Lung (tissue), 11 donors: ENCODE measurements at regions not wholly inside any gene's neighbourhood (a gene's known extent, or its start where the extent isn't known, plus 50 kb on each side); places are given as distances from the start of the nearest gene placed in this dataset.

ENCODE experiments used
- ATAC-seq: fragments of 200-7000 bp; cut with Tn5 transposase; one replicate; pipeline ENCODE4 v1.9.1; 2020; ENCODE audit warnings: moderate number of reproducible peaks; ENCODE audit not compliant: insufficient read depth, low FRiP score
- DNase-seq, 3 donors: peaks; one replicate each; pipeline ENCODE4 v3.0.0-alpha.2; 2013 to 2017
- H3K27ac ChIP-seq, 2 donors: one replicate each; pipeline ENCODE4 v1.5.1; 2013; ENCODE audit warnings: mild to moderate bottlenecking in 2 of 2, moderate library complexity in 2 of 2, control low read depth in 1 of 2, inconsistent platforms in 1 of 2, low read depth in 1 of 2, low read length in 1 of 2
- H3K27me3 ChIP-seq, 3 donors: one replicate each; pipeline ENCODE4 v1.5.1; 2013; ENCODE audit warnings: low read length in 2 of 3; ENCODE audit not compliant: control insufficient read depth in 3 of 3, insufficient read depth in 3 of 3
- H3K36me3 ChIP-seq, 4 donors: one replicate each; pipeline ENCODE4 v1.5.1; 2013; ENCODE audit warnings: low read length in 4 of 4, mild to moderate bottlenecking in 1 of 4, moderate library complexity in 1 of 4; ENCODE audit not compliant: control insufficient read depth in 4 of 4, insufficient read depth in 4 of 4
- H3K4me1 ChIP-seq, 5 donors: one replicate each; pipeline ENCODE4 v1.5.1; 2013; ENCODE audit warnings: low read length in 5 of 5, mild to moderate bottlenecking in 2 of 5, moderate library complexity in 1 of 5; ENCODE audit not compliant: control insufficient read depth in 5 of 5, insufficient read depth in 5 of 5
- H3K4me3 ChIP-seq: one replicate; pipeline ENCODE4 v1.5.1; 2013; ENCODE audit warnings: mild to moderate bottlenecking, control low read depth, moderate library complexity
- H3K9ac ChIP-seq, 2 donors: one replicate each; pipeline ENCODE4 v1.5.1; 2013; ENCODE audit warnings: low read length in 2 of 2, control low read depth in 1 of 2; ENCODE audit not compliant: insufficient read depth in 1 of 2
- H3K9me3 ChIP-seq, 4 donors: one replicate each; pipeline ENCODE4 v1.5.1; 2013; ENCODE audit warnings: low read length in 3 of 4, mild to moderate bottlenecking in 1 of 4, moderate library complexity in 1 of 4; ENCODE audit not compliant: control insufficient read depth in 4 of 4, insufficient read depth in 3 of 4
- CTCF ChIP-seq: IDR thresholded peaks from 2 replicates; pipeline ENCODE4 v1.5.1; 2012; ENCODE audit warnings: mild to moderate bottlenecking; ENCODE audit errors: control extremely low read depth, extremely low read depth
- WGBS, 2 donors: extraction: QIAGEN DNeasy Blood & Tissue Kit; methylation state at CpG; one replicate each; pipeline ENCODE4 v1.1.7; 2013; 5-methylcytosine and 5-hydroxymethylcytosine counted together
- donor health status: control.
- donor health status: control.
- donor health status: Bipolar disorder and iron deficiency.
- donor health status: healthy.
- donor health status: DM: yes; HTN: yes; CAD: no.

DNA sequence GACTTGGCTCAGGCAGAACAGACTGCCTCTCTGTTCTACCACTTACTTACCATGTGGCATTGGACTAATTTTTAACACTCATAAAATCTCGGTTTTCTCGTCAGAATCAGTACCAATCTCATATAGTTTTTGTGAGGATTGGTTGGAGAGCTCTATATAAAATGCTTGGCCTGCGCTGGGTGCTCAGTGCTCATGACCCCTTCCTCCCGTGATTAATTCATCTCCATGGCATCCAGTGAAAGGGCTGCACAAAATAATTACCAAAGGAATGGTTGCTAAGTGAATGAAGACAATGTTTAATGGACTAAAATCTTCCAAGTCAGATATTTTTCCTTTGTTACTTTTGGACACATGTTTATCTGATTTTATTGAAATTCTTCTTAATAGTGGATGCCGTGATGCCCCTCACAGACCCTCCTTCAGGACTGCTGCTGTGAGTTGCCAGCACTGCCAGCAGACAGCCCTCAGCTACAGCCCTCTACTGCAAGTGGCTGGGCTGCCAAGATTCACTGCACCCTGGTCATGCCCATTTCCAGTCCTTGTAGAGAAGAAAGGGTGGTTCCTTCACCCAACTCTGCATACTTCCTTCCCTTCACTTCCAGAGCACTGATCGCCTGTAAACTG is 436.5 kb downstream of the LMO4 start:
- TF ChIP-seq CTCF = no peak
- H3K9ac ChIP-seq = no peak overlapping the region
- no peaks in the 10 kb centered on the region for H3K36me3 ChIP-seq
- 87 to 88% methylated on average over 6 of the region's 6 CpGs for WGBS, 2 donors
- H3K27me3 ChIP-seq = no peaks in the 10 kb centered on the region
- no peak overlapping the region for H3K27ac ChIP-seq
- ATAC-seq (no peak), DNase-seq (no peak)
- H3K4me3 ChIP-seq = no peak overlapping the region
- H3K9me3 ChIP-seq = no peaks in the 10 kb centered on the region
- H3K4me1 ChIP-seq = peaks cover 0 to 4% (median 0%) of the 10 kb centered on the region in 5 donors

DNA sequence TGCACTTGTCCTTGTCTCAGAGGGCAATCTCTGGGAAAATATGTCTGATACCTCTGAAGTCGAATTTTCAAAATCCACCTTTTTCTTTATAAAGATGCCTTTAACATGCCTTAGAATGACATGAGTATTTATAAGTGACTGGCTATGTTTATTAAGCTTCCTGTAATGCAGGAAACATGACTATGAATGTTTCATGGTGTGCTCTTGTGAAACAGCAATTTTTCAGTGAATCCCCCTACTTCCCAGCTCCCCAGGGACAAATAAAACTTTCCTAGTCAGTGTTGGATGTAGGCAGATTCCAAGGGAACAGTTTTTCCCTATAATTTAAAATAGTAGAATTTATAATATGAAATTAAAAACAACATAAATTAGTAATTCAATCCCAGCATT is 437.0 kb downstream of the LMO4 start:
- 52 to 67% methylated on average over 1 of the region's 1 CpG for WGBS, 2 donors
- ATAC-seq = no peak
- H3K9ac ChIP-seq = no peak overlapping the region
- H3K4me1 ChIP-seq = peaks cover 0 to 4% (median 0%) of the 10 kb centered on the region in 5 donors
- H3K27me3 ChIP-seq = no peaks in the 10 kb centered on the region
- TF ChIP-seq CTCF = no peak
- H3K4me3 ChIP-seq = no peak overlapping the region
- no peaks in the 10 kb centered on the region for H3K9me3 ChIP-seq
- DNase-seq = no peak
- H3K36me3 ChIP-seq = no peaks in the 10 kb centered on the region
- no peak overlapping the region for H3K27ac ChIP-seq

DNA sequence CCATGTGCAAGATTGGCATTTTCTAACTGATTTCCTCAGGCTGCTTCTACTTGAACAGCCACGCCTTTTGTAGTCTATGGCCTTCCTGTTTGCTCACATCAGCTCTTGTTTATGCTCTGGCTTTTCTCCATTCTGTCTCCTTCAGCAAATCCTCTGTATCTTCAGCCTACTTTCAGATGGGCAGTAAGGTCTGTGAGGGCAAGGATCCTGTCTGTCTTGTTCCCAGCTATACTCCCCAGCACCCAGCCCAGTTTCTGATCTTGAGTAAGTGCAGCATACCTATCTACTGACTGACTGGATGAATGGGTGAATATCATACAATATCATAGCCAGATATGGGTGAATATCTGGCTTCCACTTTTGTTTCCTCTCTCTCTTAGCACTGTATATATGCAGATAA is 438.1 kb downstream of the LMO4 start:
- H3K4me3 ChIP-seq = no peak overlapping the region
- no peak for TF ChIP-seq CTCF
- DNase-seq (no peak), ATAC-seq (no peak)
- peaks cover 0 to 4% (median 0%) of the 10 kb centered on the region in 5 donors for H3K4me1 ChIP-seq
- no peak overlapping the region for H3K27ac ChIP-seq
- no peaks in the 10 kb centered on the region for H3K27me3 ChIP-seq
- WGBS, 2 donors = 66 to 83% methylated on average over 1 of the region's 1 CpG
- H3K9ac ChIP-seq = no peak overlapping the region
- no peaks in the 10 kb centered on the region for H3K9me3 ChIP-seq
- no peaks in the 10 kb centered on the region for H3K36me3 ChIP-seq

GRCh38 chr1:87778896-87779295 is 450.2 kb downstream of the LMO4 start:
- H3K9ac ChIP-seq = no peak overlapping the region
- H3K4me1 ChIP-seq = no peaks in the 10 kb centered on the region
- no peak overlapping the region for H3K4me3 ChIP-seq
- ATAC-seq = no peak
- TF ChIP-seq CTCF = no peak
- 91 to 97% methylated on average over 3 of the region's 3 CpGs for WGBS, 2 donors
- H3K9me3 ChIP-seq = no peaks in the 10 kb centered on the region
- H3K27ac ChIP-seq = no peak overlapping the region
- no peak for DNase-seq
- no peaks in the 10 kb centered on the region for H3K36me3 ChIP-seq
- no peaks in the 10 kb centered on the region for H3K27me3 ChIP-seq
